SK-N-SH treated with all-trans-retinoic acid at 6 μM for 48 hours (cell line): ENCODE measurements at regions not wholly inside any gene's neighbourhood (a gene's known extent, or its start where the extent isn't known, plus 50 kb on each side); places are given as distances from the start of the nearest gene placed in this dataset.

ENCODE experiments used
- ATAC-seq: fragments of 200-7000 bp; cut with Tn5 transposase; 3 replicates; pipeline ENCODE4 v1.9.1; 2020; ENCODE audit warnings: mild to moderate bottlenecking, moderate library complexity
- ARNTL ChIP-seq: fragments of 450-650 bp; formaldehyde crosslinking; IDR thresholded peaks from 2 replicates; pipeline ENCODE4 v1.5.0; 2020; ENCODE audit warnings: low read depth, mild to moderate bottlenecking, moderate library complexity, borderline replicate concordance
- BACH2 ChIP-seq: fragments of 250-450 bp; sonication (Bioruptor Pico); IDR thresholded peaks from 2 replicates; pipeline ENCODE4 v1.9.0; 2021; ENCODE audit warnings: mild to moderate bottlenecking, borderline replicate concordance
- CSDC2 ChIP-seq: fragments of 250-450 bp; sonication (Bioruptor Pico); IDR thresholded peaks from 2 replicates; pipeline ENCODE4 v1.5.0; 2020; ENCODE audit warnings: mild to moderate bottlenecking, moderate library complexity
- ESRRG ChIP-seq: fragments of 250-450 bp; sonication (Bioruptor Pico); IDR thresholded peaks from 2 replicates; pipeline ENCODE4 v1.6.1; 2021; ENCODE audit warnings: mild to moderate bottlenecking
- GLIS3 ChIP-seq: fragments of 250-450 bp; sonication (Bioruptor Pico); IDR thresholded peaks from 2 replicates; pipeline ENCODE4 v1.5.0; 2020; ENCODE audit warnings: mild to moderate bottlenecking, moderate library complexity
- ISL1 ChIP-seq: fragments of 250-450 bp; sonication (Bioruptor Pico); IDR thresholded peaks from 2 replicates; pipeline ENCODE4 v2.1.2; 2022; ENCODE audit warnings: mild to moderate bottlenecking, moderate library complexity
- OSR1 ChIP-seq: fragments of 250-450 bp; sonication (Bioruptor Pico); IDR thresholded peaks from 2 replicates; pipeline ENCODE4 v1.8.0; 2022; ENCODE audit warnings: moderate library complexity, mild to moderate bottlenecking, inconsistent platforms
- PPARA ChIP-seq: fragments of 250-450 bp; sonication (Bioruptor Pico); IDR thresholded peaks from 2 replicates; pipeline ENCODE4 v1.5.0; 2020; ENCODE audit warnings: mild to moderate bottlenecking, borderline replicate concordance
- RARB ChIP-seq: fragments of 250-450 bp; sonication (Bioruptor Pico); IDR thresholded peaks from 2 replicates; pipeline ENCODE4 v1.8.0; 2021; ENCODE audit warnings: mild to moderate bottlenecking, moderate library complexity
- SNAI2 ChIP-seq: fragments of 250-450 bp; sonication (Bioruptor Pico); IDR thresholded peaks from 2 replicates; pipeline ENCODE4 v1.5.0; 2020; ENCODE audit warnings: mild to moderate bottlenecking, moderate library complexity
- TCF4 ChIP-seq: fragments of 250-450 bp; sonication (Bioruptor Pico); IDR thresholded peaks from 2 replicates; pipeline ENCODE4 v1.8.0; 2021; ENCODE audit warnings: mild to moderate bottlenecking, moderate library complexity, borderline replicate concordance
- TOX ChIP-seq: fragments of 250-450 bp; sonication (Bioruptor Pico); IDR thresholded peaks from 2 replicates; pipeline ENCODE4 v1.8.0; 2021; ENCODE audit warnings: mild to moderate bottlenecking, moderate library complexity, borderline replicate concordance
- ZC3H10 ChIP-seq: fragments of 250-450 bp; sonication (Bioruptor Pico); IDR thresholded peaks from 2 replicates; pipeline ENCODE4 v1.5.1; 2021; ENCODE audit warnings: mild to moderate bottlenecking, moderate library complexity
- ZFP3 ChIP-seq: fragments of 250-450 bp; sonication (Bioruptor Pico); IDR thresholded peaks from 2 replicates; pipeline ENCODE4 v1.5.0; 2020; ENCODE audit warnings: mild to moderate bottlenecking, moderate library complexity
- ZFP30 ChIP-seq: fragments of 450-650 bp; formaldehyde crosslinking; IDR thresholded peaks from 2 replicates; pipeline ENCODE4 v1.5.0; 2022; ENCODE audit warnings: mild to moderate bottlenecking, moderate library complexity
- ZNF565 ChIP-seq: fragments of 450-650 bp; formaldehyde crosslinking; conservative IDR thresholded peaks from 2 replicates; pipeline ENCODE4 v1.5.0; 2020; ENCODE audit warnings: low read depth, mild to moderate bottlenecking, moderate library complexity
- ZNF70 ChIP-seq: fragments of 450-650 bp; formaldehyde crosslinking; IDR thresholded peaks from 2 replicates; pipeline ENCODE4 v1.5.0; 2020; ENCODE audit warnings: mild to moderate bottlenecking, moderate library complexity
- ZNF8 ChIP-seq: fragments of 450-650 bp; formaldehyde crosslinking; IDR thresholded peaks from 2 replicates; pipeline ENCODE4 v1.5.0; 2020; ENCODE audit warnings: mild to moderate bottlenecking, moderate library complexity
- TF ChIP-seq, protein P1 (sequence below): fragments of 250-450 bp; sonication (Bioruptor Pico); IDR thresholded peaks from 2 replicates; pipeline ENCODE4 v1.5.1; 2021; ENCODE audit warnings: mild to moderate bottlenecking, moderate library complexity
- TF ChIP-seq, protein P2 (sequence below): fragments of 250-450 bp; sonication (Bioruptor Pico); IDR thresholded peaks from 2 replicates; pipeline ENCODE4 v1.8.0; 2021; ENCODE audit warnings: low read depth, mild to moderate bottlenecking, moderate library complexity, borderline replicate concordance
- TF ChIP-seq, protein P3 (sequence below): fragments of 250-450 bp; sonication (Bioruptor Pico); IDR thresholded peaks from 2 replicates; pipeline ENCODE4 v1.5.1; 2020; ENCODE audit warnings: low read depth, mild to moderate bottlenecking, moderate library complexity
- TF ChIP-seq, protein P4 (sequence below): fragments of 250-450 bp; sonication (Bioruptor Pico); IDR thresholded peaks from 2 replicates; pipeline ENCODE4 v1.8.0; 2020; ENCODE audit warnings: mild to moderate bottlenecking, moderate library complexity, borderline replicate concordance
- TF ChIP-seq, protein P5 (sequence below): fragments of 250-450 bp; sonication (Bioruptor Pico); IDR thresholded peaks from 2 replicates; pipeline ENCODE4 v1.5.0; 2020; ENCODE audit warnings: mild to moderate bottlenecking, moderate library complexity

DNA sequence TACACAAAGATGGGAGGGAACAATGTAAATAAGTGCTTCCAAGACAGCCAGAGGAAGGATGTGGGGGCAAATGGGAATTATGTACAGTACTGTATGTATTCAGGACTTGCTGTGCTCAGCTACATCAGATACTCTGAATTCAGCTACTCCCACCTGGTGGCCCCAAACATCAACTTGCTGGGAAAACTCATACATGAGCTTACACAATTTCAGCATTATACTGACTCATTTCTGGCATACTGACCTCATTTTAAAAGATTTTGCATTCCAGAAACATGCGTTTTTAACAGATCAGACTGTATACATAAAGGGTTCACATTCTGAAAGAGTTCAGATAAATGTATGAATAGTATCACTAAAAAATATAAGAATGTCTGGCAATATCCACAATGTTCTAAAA, 59.7 kb downstream of the GPX5 start:
- ATAC-seq = no peak
- no peak for TF ChIP-seq ZNF70
- no peak for TF ChIP-seq ZC3H10
- TF ChIP-seq, protein P1, sequence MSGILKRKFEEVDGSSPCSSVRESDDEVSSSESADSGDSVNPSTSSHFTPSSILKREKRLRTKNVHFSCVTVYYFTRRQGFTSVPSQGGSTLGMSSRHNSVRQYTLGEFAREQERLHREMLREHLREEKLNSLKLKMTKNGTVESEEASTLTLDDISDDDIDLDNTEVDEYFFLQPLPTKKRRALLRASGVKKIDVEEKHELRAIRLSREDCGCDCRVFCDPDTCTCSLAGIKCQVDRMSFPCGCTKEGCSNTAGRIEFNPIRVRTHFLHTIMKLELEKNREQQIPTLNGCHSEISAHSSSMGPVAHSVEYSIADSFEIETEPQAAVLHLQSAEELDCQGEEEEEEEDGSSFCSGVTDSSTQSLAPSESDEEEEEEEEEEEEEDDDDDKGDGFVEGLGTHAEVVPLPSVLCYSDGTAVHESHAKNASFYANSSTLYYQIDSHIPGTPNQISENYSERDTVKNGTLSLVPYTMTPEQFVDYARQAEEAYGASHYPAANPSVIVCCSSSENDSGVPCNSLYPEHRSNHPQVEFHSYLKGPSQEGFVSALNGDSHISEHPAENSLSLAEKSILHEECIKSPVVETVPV = no peak
- TF ChIP-seq GLIS3 (CRISPR knock-in tag) = no peak
- TF ChIP-seq, protein P2, sequence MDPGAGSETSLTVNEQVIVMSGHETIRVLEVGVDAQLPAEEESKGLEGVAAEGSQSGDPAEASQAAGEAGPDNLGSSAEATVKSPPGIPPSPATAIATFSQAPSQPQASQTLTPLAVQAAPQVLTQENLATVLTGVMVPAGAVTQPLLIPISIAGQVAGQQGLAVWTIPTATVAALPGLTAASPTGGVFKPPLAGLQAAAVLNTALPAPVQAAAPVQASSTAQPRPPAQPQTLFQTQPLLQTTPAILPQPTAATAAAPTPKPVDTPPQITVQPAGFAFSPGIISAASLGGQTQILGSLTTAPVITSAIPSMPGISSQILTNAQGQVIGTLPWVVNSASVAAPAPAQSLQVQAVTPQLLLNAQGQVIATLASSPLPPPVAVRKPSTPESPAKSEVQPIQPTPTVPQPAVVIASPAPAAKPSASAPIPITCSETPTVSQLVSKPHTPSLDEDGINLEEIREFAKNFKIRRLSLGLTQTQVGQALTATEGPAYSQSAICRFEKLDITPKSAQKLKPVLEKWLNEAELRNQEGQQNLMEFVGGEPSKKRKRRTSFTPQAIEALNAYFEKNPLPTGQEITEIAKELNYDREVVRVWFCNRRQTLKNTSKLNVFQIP (CRISPR knock-in tag) = no peak
- TF ChIP-seq SNAI2 = no peak
- TF ChIP-seq ISL1 (CRISPR knock-in tag) = no peak
- TF ChIP-seq PPARA (CRISPR knock-in tag) = no peak
- no peak for TF ChIP-seq BACH2 (CRISPR knock-in tag)
- TF ChIP-seq ESRRG (CRISPR knock-in tag) = no peak
- TF ChIP-seq, protein P3, sequence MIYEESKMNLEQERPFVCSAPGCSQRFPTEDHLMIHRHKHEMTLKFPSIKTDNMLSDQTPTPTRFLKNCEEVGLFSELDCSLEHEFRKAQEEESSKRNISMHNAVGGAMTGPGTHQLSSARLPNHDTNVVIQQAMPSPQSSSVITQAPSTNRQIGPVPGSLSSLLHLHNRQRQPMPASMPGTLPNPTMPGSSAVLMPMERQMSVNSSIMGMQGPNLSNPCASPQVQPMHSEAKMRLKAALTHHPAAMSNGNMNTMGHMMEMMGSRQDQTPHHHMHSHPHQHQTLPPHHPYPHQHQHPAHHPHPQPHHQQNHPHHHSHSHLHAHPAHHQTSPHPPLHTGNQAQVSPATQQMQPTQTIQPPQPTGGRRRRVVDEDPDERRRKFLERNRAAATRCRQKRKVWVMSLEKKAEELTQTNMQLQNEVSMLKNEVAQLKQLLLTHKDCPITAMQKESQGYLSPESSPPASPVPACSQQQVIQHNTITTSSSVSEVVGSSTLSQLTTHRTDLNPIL = no peak

DNA sequence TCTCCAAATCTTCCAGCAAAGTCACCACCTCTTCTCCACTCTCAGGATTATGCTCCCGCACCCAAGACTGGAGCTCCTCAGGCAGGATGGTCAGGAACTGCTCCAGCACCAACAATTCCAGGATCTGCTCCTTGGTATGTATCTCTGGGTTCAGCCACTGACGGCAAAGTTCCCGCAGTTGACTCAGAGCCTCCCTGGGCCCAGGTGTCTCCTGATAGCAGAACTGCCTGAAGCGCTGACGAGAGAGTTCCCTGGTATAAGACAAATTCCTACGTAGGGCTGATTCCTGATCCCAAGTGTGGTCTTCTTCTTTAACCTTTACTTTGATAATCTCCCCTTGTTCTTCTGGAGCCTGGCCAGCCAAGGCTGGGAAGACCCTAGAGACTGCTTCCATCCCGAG, 60.6 kb downstream of the GPX5 start:
- TF ChIP-seq GLIS3 (CRISPR knock-in tag) = no peak
- TF ChIP-seq TCF4 (CRISPR knock-in tag) = no peak
- no peak for TF ChIP-seq ZNF8 (CRISPR knock-in tag)
- no peak for TF ChIP-seq ZNF70
- TF ChIP-seq CSDC2 (CRISPR knock-in tag) = no peak
- no peak for TF ChIP-seq ISL1 (CRISPR knock-in tag)
- no peak for TF ChIP-seq ZFP3 (CRISPR knock-in tag)
- no peak for TF ChIP-seq BACH2 (CRISPR knock-in tag)
- TF ChIP-seq, protein P4, sequence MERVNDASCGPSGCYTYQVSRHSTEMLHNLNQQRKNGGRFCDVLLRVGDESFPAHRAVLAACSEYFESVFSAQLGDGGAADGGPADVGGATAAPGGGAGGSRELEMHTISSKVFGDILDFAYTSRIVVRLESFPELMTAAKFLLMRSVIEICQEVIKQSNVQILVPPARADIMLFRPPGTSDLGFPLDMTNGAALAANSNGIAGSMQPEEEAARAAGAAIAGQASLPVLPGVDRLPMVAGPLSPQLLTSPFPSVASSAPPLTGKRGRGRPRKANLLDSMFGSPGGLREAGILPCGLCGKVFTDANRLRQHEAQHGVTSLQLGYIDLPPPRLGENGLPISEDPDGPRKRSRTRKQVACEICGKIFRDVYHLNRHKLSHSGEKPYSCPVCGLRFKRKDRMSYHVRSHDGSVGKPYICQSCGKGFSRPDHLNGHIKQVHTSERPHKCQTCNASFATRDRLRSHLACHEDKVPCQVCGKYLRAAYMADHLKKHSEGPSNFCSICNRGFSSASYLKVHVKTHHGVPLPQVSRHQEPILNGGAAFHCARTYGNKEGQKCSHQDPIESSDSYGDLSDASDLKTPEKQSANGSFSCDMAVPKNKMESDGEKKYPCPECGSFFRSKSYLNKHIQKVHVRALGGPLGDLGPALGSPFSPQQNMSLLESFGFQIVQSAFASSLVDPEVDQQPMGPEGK = no peak
- no peak for TF ChIP-seq OSR1
- TF ChIP-seq ESRRG (CRISPR knock-in tag) = no peak
- TF ChIP-seq ZC3H10 = no peak
- no peak for TF ChIP-seq SNAI2
- no peak for TF ChIP-seq PPARA (CRISPR knock-in tag)
- TF ChIP-seq ARNTL (CRISPR knock-in tag) = no peak
- no peak for TF ChIP-seq TOX (CRISPR knock-in tag)
- no peak for TF ChIP-seq ZFP30 (CRISPR knock-in tag)
- TF ChIP-seq, protein P5, sequence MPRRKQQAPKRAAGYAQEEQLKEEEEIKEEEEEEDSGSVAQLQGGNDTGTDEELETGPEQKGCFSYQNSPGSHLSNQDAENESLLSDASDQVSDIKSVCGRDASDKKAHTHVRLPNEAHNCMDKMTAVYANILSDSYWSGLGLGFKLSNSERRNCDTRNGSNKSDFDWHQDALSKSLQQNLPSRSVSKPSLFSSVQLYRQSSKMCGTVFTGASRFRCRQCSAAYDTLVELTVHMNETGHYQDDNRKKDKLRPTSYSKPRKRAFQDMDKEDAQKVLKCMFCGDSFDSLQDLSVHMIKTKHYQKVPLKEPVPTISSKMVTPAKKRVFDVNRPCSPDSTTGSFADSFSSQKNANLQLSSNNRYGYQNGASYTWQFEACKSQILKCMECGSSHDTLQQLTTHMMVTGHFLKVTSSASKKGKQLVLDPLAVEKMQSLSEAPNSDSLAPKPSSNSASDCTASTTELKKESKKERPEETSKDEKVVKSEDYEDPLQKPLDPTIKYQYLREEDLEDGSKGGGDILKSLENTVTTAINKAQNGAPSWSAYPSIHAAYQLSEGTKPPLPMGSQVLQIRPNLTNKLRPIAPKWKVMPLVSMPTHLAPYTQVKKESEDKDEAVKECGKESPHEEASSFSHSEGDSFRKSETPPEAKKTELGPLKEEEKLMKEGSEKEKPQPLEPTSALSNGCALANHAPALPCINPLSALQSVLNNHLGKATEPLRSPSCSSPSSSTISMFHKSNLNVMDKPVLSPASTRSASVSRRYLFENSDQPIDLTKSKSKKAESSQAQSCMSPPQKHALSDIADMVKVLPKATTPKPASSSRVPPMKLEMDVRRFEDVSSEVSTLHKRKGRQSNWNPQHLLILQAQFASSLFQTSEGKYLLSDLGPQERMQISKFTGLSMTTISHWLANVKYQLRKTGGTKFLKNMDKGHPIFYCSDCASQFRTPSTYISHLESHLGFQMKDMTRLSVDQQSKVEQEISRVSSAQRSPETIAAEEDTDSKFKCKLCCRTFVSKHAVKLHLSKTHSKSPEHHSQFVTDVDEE (CRISPR knock-in tag) = no peak
- no peak for TF ChIP-seq RARB (CRISPR knock-in tag)
- no peak for TF ChIP-seq ZNF565 (CRISPR knock-in tag)
- no peak for ATAC-seq
